ENCODE measurements at regions not wholly inside any gene's neighbourhood (a gene's known extent, or its start where the extent isn't known, plus 50 kb on each side); places are given as distances from the start of the nearest gene placed in this dataset.
A peak's percentile ranks its signal among the peaks of the same experiment; 100 is the strongest.
"Not testable (repeated sequence)": the region's sequence is repeated elsewhere in the genome, so short reads cannot be mapped to it uniquely, and the experiment has no call there.

DNA sequence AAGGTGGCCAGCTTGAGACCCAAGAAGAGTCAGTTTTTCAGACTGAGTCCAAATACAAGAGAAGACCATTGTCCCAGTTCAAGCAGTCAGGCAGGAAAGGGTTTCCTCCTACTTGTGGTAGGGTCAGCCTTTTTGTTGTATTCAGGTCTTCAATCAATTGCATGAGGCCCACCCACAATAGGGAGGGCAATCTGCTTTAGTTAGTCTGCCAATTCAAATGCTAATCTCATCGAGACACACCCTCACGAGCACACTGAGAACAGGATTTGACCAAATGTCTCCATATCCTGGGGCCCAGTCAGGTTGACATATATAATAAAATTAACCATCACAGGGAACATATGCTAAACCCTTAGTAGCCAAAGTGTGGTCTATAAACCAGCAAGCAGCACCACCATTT is 75.3 kb upstream of the FRMPD3 start:
- DNase-seq (ENCODE audit: insufficient read length) (no peak), FAIRE-seq (no peak)
- TF ChIP-seq TAF1 (IDR thresholded peaks at IDR 0.05; ENCODE audit: borderline replicate concordance, low read depth, low read length): no peak
- TF ChIP-seq POLR2A (IDR thresholded peaks at IDR 0.05; ENCODE audit: low read depth, low read length): no peak
- no peak for TF ChIP-seq POLR2AphosphoS5 (IDR thresholded peaks at IDR 0.05; ENCODE audit: low read depth, low read length)

DNA sequence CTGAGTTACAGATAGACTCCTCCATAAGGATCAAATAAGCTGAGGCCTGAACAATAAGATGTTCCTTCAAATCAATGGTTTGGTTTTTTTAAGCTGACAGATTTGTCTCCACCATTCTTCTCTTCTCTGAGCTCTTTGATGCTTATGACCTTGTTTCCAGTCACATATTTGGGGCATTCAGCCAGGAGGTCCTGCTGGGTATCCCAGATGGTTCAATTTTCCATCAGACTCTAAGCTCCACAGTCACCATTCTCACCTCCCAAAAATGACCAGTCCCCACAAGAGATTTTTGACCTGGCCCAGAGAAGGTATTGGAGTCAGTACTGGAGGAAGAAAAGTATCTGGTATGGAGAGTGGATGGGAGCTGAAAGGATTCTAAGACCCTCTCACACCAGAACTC is 74.6 kb upstream of the FRMPD3 start:
- FAIRE-seq (no peak), DNase-seq (ENCODE audit: insufficient read length) (no peak)
- TF ChIP-seq TAF1 (IDR thresholded peaks at IDR 0.05; ENCODE audit: borderline replicate concordance, low read depth, low read length) (no peak), POLR2A (IDR thresholded peaks at IDR 0.05; ENCODE audit: low read depth, low read length) (no peak)

DNA sequence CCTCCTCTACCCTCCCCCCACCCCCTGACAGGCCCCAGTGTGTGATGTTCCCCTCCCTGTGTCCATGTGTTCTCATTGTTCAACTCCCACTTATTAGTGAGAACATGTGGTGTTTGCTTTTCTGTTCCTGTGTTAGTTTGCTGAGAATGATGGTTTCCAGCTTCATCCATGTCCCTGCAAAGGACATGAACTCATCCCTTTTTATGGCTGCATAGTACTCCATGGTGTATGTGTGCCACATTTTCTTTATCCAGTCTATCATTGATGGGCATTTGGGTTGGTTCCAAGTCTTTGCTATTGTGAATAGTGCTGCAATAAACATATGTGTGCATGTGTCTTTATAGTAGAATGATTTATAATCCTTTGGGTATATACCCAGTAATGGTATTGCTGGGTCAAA is 73.3 kb upstream of the FRMPD3 start:
- not testable (repeated sequence) for FAIRE-seq; DNase-seq (ENCODE audit: insufficient read length)

DNA sequence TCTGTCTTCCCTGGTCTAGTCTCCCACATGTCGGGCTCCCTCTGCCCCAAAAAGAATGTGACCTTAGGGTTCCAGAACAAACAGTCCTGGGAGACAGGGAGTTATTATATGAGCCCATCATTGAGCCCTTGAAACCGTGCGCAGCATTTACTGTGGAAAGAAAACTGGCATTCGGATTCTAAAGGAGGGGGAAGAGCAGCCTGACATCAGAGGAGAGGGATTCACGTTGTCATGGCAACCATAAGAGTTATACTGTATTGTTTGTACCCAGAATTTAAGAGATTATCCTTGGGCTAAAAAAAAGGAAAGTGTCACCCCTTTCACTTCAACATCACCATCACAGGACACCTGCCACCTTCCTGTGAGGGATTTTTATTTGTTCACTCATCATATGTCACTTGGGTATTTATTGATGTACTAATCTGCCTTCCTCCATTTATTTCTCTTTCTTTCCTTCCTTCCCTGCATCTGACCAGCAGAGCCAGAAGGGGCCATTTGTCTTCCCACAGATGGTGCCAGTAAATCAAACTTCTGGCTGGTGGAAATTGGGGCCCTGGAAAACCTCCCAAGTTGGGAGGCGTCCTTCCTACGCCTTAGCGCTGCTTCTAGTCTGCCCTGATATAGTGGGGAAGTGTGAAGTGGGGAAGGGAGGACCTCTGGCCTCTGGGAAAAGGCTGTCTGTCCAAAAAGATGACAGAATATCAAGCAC is 64.9 kb upstream of the FRMPD3 start:
- no peak for FAIRE-seq
- DNase-seq (ENCODE audit: insufficient read length): no peak
- TF ChIP-seq TAF1 (IDR thresholded peaks at IDR 0.05; ENCODE audit: borderline replicate concordance, low read depth, low read length) (no peak), POLR2AphosphoS5 (IDR thresholded peaks at IDR 0.05; ENCODE audit: low read depth, low read length) (no peak), POLR2A (IDR thresholded peaks at IDR 0.05; ENCODE audit: low read depth, low read length) (no peak)

DNA sequence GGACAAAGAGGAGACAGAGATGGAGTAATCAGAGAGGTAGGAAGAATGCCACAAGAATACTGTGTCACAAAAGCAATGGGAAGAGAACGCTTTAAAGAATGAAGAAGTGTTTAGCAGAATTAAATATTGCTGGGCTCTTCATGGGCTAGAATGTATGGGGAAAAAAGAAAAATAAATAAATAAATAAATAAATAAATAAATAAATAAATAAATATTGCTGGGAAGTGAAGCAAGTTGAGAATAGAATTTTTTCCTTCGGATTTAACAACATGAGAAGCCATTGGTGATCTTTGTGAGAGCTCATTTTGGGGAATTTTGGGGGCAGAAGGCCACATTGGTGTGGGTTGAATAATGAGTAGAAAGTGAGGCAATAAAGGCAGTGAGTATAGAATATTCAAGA is 59.7 kb upstream of the FRMPD3 start:
- DNase-seq (ENCODE audit: insufficient read length) (no peak), FAIRE-seq (no peak)
- TF ChIP-seq TAF1 (IDR thresholded peaks at IDR 0.05; ENCODE audit: borderline replicate concordance, low read depth, low read length) (no peak), POLR2AphosphoS5 (IDR thresholded peaks at IDR 0.05; ENCODE audit: low read depth, low read length) (no peak), POLR2A (IDR thresholded peaks at IDR 0.05; ENCODE audit: low read depth, low read length) (no peak)

DNA sequence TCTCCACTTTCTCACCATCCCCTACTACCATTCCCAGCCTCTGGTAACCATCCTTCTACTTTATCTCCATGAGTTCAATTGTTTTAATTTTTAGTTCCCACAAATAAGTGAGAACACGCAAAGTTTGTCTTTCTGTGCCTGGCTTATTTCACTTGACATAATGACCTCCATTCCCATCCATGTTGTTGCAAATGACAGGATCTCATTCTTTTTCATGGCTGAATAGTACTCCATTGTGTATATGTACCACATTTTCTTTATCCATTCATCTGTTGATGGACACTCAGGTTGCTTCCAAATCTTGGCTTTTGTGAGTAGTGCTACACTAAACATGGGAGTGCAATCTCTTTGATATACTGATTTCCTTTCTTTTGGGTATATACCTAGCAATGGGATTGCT is 55.8 kb upstream of the FRMPD3 start:
- not testable (repeated sequence) for FAIRE-seq

DNA sequence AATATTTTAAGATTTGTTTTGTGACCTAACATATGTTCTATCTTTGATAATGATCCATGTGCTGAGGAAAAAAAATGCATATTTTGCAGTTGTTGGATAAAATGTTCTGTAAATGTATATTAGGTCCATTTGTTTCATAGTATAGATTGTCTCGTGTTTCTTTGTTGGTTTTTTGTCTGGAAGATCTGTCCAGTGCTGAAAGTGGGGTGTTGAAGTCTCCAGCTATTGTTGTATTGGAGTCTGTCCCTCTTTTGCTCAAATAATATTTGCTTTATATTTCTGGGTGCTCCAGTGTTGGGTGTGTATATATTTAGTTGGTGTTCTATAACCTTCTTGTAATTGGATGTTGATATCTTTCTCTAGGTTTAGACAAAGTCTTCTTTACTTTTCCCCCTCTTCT is 53.2 kb upstream of the FRMPD3 start:
- no peak for TF ChIP-seq POLR2AphosphoS5 (IDR thresholded peaks at IDR 0.05; ENCODE audit: low read depth, low read length)
- TF ChIP-seq POLR2A (IDR thresholded peaks at IDR 0.05; ENCODE audit: low read depth, low read length): no peak
- no peak for TF ChIP-seq TAF1 (IDR thresholded peaks at IDR 0.05; ENCODE audit: borderline replicate concordance, low read depth, low read length)
- no peak for FAIRE-seq
- no peak for DNase-seq (ENCODE audit: insufficient read length)

More for the DNA sequence above, 55.8 kb upstream of the FRMPD3 start:
- not testable (repeated sequence) for DNase-seq (ENCODE audit: insufficient read length)

DNA sequence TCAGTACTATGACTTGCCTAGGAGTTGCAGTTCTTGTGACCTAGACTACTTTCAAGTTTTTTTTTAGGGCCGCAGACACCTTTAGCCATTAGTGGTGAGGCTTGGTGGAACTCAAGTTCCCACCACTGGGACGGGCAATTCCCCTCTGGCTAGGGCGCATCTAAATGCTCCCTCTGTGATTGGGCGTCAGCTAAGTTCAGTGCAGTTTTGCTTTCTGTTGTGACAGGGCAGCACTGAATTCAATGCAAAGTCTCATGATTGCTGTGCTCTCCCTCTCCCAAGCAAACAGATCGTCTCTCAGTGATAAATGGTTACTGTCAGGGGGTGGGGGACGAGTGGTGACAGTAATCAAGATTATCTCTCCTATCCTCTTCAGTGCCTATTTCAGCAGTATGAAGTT is 52.7 kb upstream of the FRMPD3 start:
- no peak for FAIRE-seq
- no peak for DNase-seq (ENCODE audit: insufficient read length)
- TF ChIP-seq POLR2A (IDR thresholded peaks at IDR 0.05; ENCODE audit: low read depth, low read length): no peak
- no peak for TF ChIP-seq TAF1 (IDR thresholded peaks at IDR 0.05; ENCODE audit: borderline replicate concordance, low read depth, low read length)
- TF ChIP-seq POLR2AphosphoS5 (IDR thresholded peaks at IDR 0.05; ENCODE audit: low read depth, low read length): no peak

DNA sequence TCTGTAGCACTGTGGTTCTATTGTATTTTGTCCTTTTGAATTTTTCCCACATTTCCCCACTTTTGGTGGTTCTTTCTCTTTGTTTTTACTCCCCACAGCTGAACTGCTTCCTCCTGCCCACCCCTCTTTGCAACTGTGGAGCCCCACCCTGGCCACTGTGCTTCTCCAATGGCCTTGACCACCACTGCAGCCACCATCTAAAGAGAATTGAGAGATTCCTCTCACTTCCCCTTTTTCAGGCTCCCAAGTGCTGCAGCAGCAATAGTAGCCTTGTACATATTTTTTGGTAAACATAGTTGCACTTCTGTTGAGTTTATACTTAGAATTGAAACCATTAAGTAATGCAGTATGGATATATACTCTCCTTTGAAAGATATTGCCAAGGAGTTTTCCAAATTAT is 51.3 kb upstream of the FRMPD3 start:
- peak; percentile 48 for FAIRE-seq
- DNase-seq (ENCODE audit: insufficient read length): no peak
- no peak for TF ChIP-seq POLR2A (IDR thresholded peaks at IDR 0.05; ENCODE audit: low read depth, low read length)
- TF ChIP-seq TAF1 (IDR thresholded peaks at IDR 0.05; ENCODE audit: borderline replicate concordance, low read depth, low read length): no peak
- TF ChIP-seq POLR2AphosphoS5 (IDR thresholded peaks at IDR 0.05; ENCODE audit: low read depth, low read length): no peak
